Islet precursor cell (in vitro differentiated cells): ENCODE measurements at regions not wholly inside any gene's neighbourhood (a gene's known extent, or its start where the extent isn't known, plus 50 kb on each side); places are given as distances from the start of the nearest gene placed in this dataset.

Source experiments
- DNase-seq: peaks from one replicate; pipeline ENCODE4 v3.0.0-alpha.2; 2018

GRCh38 chr5:68380078-68380477 is 164.5 kb downstream of the PIK3R1 start:
- no peak for DNase-seq

- DNase-seq: no peak
Measured at GRCh38 chr5:68381060-68381459, 165.5 kb downstream of the PIK3R1 start.

GRCh38 chr5:68381909-68382308 is 166.4 kb downstream of the PIK3R1 start:
- DNase-seq: no peak

GRCh38 chr5:68382640-68383039 is 167.1 kb downstream of the PIK3R1 start:
- no peak for DNase-seq

GRCh38 chr5:68383888-68384310 is 168.3 kb downstream of the PIK3R1 start:
- DNase-seq: no peak

- DNase-seq: no peak
Measured at GRCh38 chr5:68384936-68385594, 169.5 kb downstream of the PIK3R1 start.

GRCh38 chr5:68385936-68386335 is 170.4 kb downstream of the PIK3R1 start:
- DNase-seq: no peak

GRCh38 chr5:68387074-68387796 is 171.7 kb downstream of the PIK3R1 start:
- no peak for DNase-seq

GRCh38 chr5:68389618-68390017 is 174.1 kb downstream of the PIK3R1 start:
- DNase-seq: no peak

- DNase-seq: no peak
Measured at GRCh38 chr5:68392617-68393016, 177.1 kb downstream of the PIK3R1 start.

GRCh38 chr5:68395302-68395701 is 179.7 kb downstream of the PIK3R1 start:
- no peak for DNase-seq

- DNase-seq: no peak
Measured at GRCh38 chr5:68395926-68396511, 180.5 kb downstream of the PIK3R1 start.

- DNase-seq: no peak
Measured at GRCh38 chr5:68396722-68397121, 181.2 kb downstream of the PIK3R1 start.

GRCh38 chr5:68398146-68398812 is 182.7 kb downstream of the PIK3R1 start:
- DNase-seq: no peak

GRCh38 chr5:68403301-68403700 is 187.7 kb downstream of the PIK3R1 start:
- no peak for DNase-seq

- no peak for DNase-seq
Measured at GRCh38 chr5:68404246-68404645, 188.7 kb downstream of the PIK3R1 start.

GRCh38 chr5:68405026-68405684 is 189.6 kb downstream of the PIK3R1 start:
- no peak for DNase-seq

GRCh38 chr5:68405784-68406743 is 190.5 kb downstream of the PIK3R1 start:
- no peak for DNase-seq

GRCh38 chr5:68406767-68407241 is 191.2 kb downstream of the PIK3R1 start:
- no peak for DNase-seq

GRCh38 chr5:68407311-68408239 is 192.0 kb downstream of the PIK3R1 start:
- DNase-seq: no peak
